PC-9 (cell line): ENCODE measurements at regions not wholly inside any gene's neighbourhood (a gene's known extent, or its start where the extent isn't known, plus 50 kb on each side); places are given as distances from the start of the nearest gene placed in this dataset.

ENCODE experiments used
- BruUV-seq: library from RNA; stranded (reverse); fragments of 400-500 nt; replicated peaks from 2 replicates; lab custom pipeline; 2021; lab: Mats Ljungman, UMichigan
- CTCF ChIA-PET: fragments of 300-600 bp; sonication (Branson Sonifier 250); formaldehyde crosslinking; loops from one replicate; lab custom pipeline; 2022; ENCODE audit warnings: antibody characterized with exemption; lab: Charles Lee
- POLR2A ChIA-PET: fragments of 300-600 bp; sonication (Branson Sonifier 250); formaldehyde crosslinking; loops from one replicate; lab custom pipeline; 2022; ENCODE audit warnings: antibody characterized with exemption; ENCODE audit not compliant: unreplicated experiment; lab: Charles Lee
- DNase-seq, 2 experiments: peaks; one replicate each; pipeline versions ENCODE4 v3.0.0 to v3.0.0-alpha.2; 2015 to 2022; ENCODE audit warnings: mixed read lengths in 1 of 2
- H2AFZ ChIP-seq: fragments of 200-600 bp; sonication (generic); 2 replicates; pipeline ENCODE4 v1.8.1; 2017; ENCODE audit warnings: antibody characterized with exemption
- H3F3A ChIP-seq: fragments of 200-600 bp; sonication (generic); 2 replicates; pipeline ENCODE4 v1.8.1; 2017; ENCODE audit warnings: antibody characterized with exemption, mild to moderate bottlenecking, low read depth; ENCODE audit not compliant: insufficient read depth
- H3K27ac ChIP-seq: fragments of 200-600 bp; sonication (generic); 2 replicates; pipeline ENCODE4 v1.6.1; 2016; ENCODE audit warnings: mixed run types
- H3K27me3 ChIP-seq: fragments of 200-600 bp; sonication (generic); 2 replicates; pipeline ENCODE4 v1.6.1; 2016; ENCODE audit warnings: low read depth, mixed run types; ENCODE audit not compliant: insufficient read depth
- H3K36me3 ChIP-seq: fragments of 200-600 bp; sonication (generic); 2 replicates; pipeline ENCODE4 v1.6.1; 2016; ENCODE audit warnings: low read depth, mixed run types
- H3K4me1 ChIP-seq: fragments of 200-600 bp; sonication (generic); replicated peaks from 2 replicates; pipeline ENCODE4 v1.6.1; 2016; ENCODE audit warnings: mixed run types; ENCODE audit not compliant: insufficient read depth
- H3K4me2 ChIP-seq: fragments of 200-600 bp; sonication (generic); 2 replicates; pipeline ENCODE4 v1.6.1; 2017; ENCODE audit warnings: mixed run types
- H3K4me3 ChIP-seq: fragments of 200-600 bp; sonication (generic); 2 replicates; pipeline ENCODE4 v1.6.1; 2016; ENCODE audit warnings: mixed run types
- H3K79me2 ChIP-seq: fragments of 200-600 bp; sonication (generic); 2 replicates; pipeline ENCODE4 v1.6.1; 2017; ENCODE audit warnings: low read depth, mixed run types
- H3K9me2 ChIP-seq: fragments of 200-600 bp; sonication (generic); 2 replicates; pipeline ENCODE4 v1.8.1; 2017; ENCODE audit warnings: mild to moderate bottlenecking; ENCODE audit not compliant: insufficient read depth
- H3K9me3 ChIP-seq: fragments of 200-600 bp; sonication (generic); 2 replicates; pipeline ENCODE4 v1.8.1; 2016; ENCODE audit warnings: low read depth; ENCODE audit not compliant: insufficient read depth
- H4K20me1 ChIP-seq: fragments of 200-600 bp; sonication (generic); 2 replicates; pipeline ENCODE4 v1.8.1; 2017; ENCODE audit not compliant: insufficient read depth
- CTCF ChIP-seq: fragments of 200-600 bp; sonication (generic); conservative IDR thresholded peaks from 2 replicates; pipeline ENCODE4 v1.6.1; 2017; ENCODE audit warnings: mixed run types, antibody characterized with exemption, mild to moderate bottlenecking, moderate library complexity
- EZH2 ChIP-seq: fragments of 200-600 bp; sonication (generic); IDR thresholded peaks from 2 replicates; pipeline ENCODE4 v1.8.0; 2017; ENCODE audit warnings: antibody characterized with exemption, low read depth
- intact Hi-C: fragments of 100-400 bp; cut with micrococcal nuclease; formaldehyde crosslinking; loops from one replicate; pipeline ENCODE4 v1.10.0; 2022; ENCODE audit not compliant: unreplicated experiment

GRCh38 chr17:34070712-34071111 is 184.4 kb upstream of the CCL2 start:
- intact Hi-C loops = no loop called here
- TF ChIP-seq EZH2 (no peak), CTCF (no peak)
- BruUV-seq = no TSS peak
- Histone ChIP-seq H3F3A (no peaks in the 10 kb centered on the region), H2AFZ (no peak overlapping the region), H3K36me3 (no peaks in the 10 kb centered on the region), H4K20me1 (0 out of 2 replicates have a peak, but pooled peaks cover 2% of the 10 kb centered on the region), H3K9me3 (no peaks in the 10 kb centered on the region), H3K27me3 (peaks cover 23% of the 10 kb centered on the region; the same call in 1 of the 2 replicates), H3K4me3 (no peak overlapping the region), H3K9me2 (no peaks in the 10 kb centered on the region), H3K4me1 (no peaks in the 10 kb centered on the region), H3K79me2 (no peaks in the 10 kb centered on the region), H3K27ac (no peak overlapping the region), H3K4me2 (no peak overlapping the region)
- ChIA-PET POLR2A (no interaction called here), CTCF (interaction anchor here (0.6 kb wide), 1 partner anchor 1141 kb away, joined by 3 read pairs; no protein-coding TSS in a partner anchor)
- DNase-seq = no peak

GRCh38 chr17:34071886-34072420 is 183.1 kb upstream of the CCL2 start:
- Histone ChIP-seq H2AFZ (no peak overlapping the region), H3K27me3 (peaks cover 26% of the 10 kb centered on the region; the same call in 1 of the 2 replicates), H3F3A (no peaks in the 10 kb centered on the region), H3K4me1 (no peaks in the 10 kb centered on the region), H3K4me2 (no peak overlapping the region), H3K4me3 (no peak overlapping the region), H4K20me1 (peaks cover 5% of the 10 kb centered on the region; the same call in 1 of the 2 replicates), H3K79me2 (no peaks in the 10 kb centered on the region), H3K27ac (no peak overlapping the region), H3K9me3 (no peaks in the 10 kb centered on the region), H3K9me2 (no peaks in the 10 kb centered on the region), H3K36me3 (no peaks in the 10 kb centered on the region)
- ChIA-PET POLR2A (no interaction called here), CTCF (no interaction called here)
- no TSS peak for BruUV-seq
- intact Hi-C loops = no loop called here
- TF ChIP-seq CTCF = no peak
- TF ChIP-seq EZH2 = no peak
- DNase-seq = no peak

- TF ChIP-seq EZH2 (no peak), CTCF (no peak)
- Histone ChIP-seq H3K27ac (no peak overlapping the region), H3K9me3 (no peaks in the 10 kb centered on the region), H3K79me2 (no peaks in the 10 kb centered on the region), H3K36me3 (no peaks in the 10 kb centered on the region), H3K27me3 (peaks cover 28% of the 10 kb centered on the region; the same call in 1 of the 2 replicates), H3K4me2 (no peak overlapping the region), H3F3A (no peaks in the 10 kb centered on the region), H2AFZ (no peak overlapping the region), H4K20me1 (peaks cover 3% of the 10 kb centered on the region; the same call in 1 of the 2 replicates), H3K9me2 (no peaks in the 10 kb centered on the region), H3K4me3 (no peak overlapping the region), H3K4me1 (no peaks in the 10 kb centered on the region)
- intact Hi-C loops = no loop called here
- POLR2A ChIA-PET = no interaction called here
- BruUV-seq = no TSS peak
- CTCF ChIA-PET = no interaction called here
- no peak for DNase-seq
Measured at GRCh38 chr17:34075076-34075475, 180.0 kb upstream of the CCL2 start.
